Lower lobe of right lung (tissue), 2 donors: ENCODE measurements at regions not wholly inside any gene's neighbourhood (a gene's known extent, or its start where the extent isn't known, plus 50 kb on each side); places are given as distances from the start of the nearest gene placed in this dataset.
A peak's percentile ranks its signal among the peaks of the same experiment; 100 is the strongest.

Experiments
- ATAC-seq, 2 donors: fragments of 200-7000 bp; cut with Tn5 transposase; one replicate each; pipeline ENCODE4 v1.9.1; 2020 to 2022; ENCODE audit warnings: mild to moderate bottlenecking in 2 of 2, moderate library complexity in 2 of 2
- DNase-seq: peaks from one replicate; pipeline ENCODE4 v3.0.0-alpha.2; 2020
- H3K27ac ChIP-seq: fragments of 200-600 bp; one replicate; pipeline ENCODE4 v1.8.0; 2022
- H3K27me3 ChIP-seq: fragments of 200-600 bp; one replicate; pipeline ENCODE4 v1.8.0; 2022; ENCODE audit warnings: low read depth
- H3K36me3 ChIP-seq: fragments of 200-600 bp; one replicate; pipeline ENCODE4 v1.8.0; 2022; ENCODE audit warnings: mild to moderate bottlenecking
- H3K4me1 ChIP-seq: fragments of 200-600 bp; one replicate; pipeline ENCODE4 v1.8.0; 2022
- H3K4me3 ChIP-seq: fragments of 200-600 bp; one replicate; pipeline ENCODE4 v1.8.0; 2022; ENCODE audit warnings: mild to moderate bottlenecking
- H3K9me3 ChIP-seq: fragments of 200-600 bp; one replicate; pipeline ENCODE4 v1.8.0; 2022
- CTCF ChIP-seq: fragments of 200-600 bp; IDR thresholded peaks from one replicate; pipeline ENCODE4 v1.8.0; 2022; ENCODE audit warnings: antibody characterized with exemption, mild to moderate bottlenecking
- intact Hi-C: fragments of 100-400 bp; cut with DNase I; formaldehyde crosslinking; loops from one replicate; pipeline ENCODE4 v1.11.0; 2022
- donor health status: DM: no; HTN: yes; CAD: no; lungs with severe emphysema.

GRCh38 chr14:43692706-43693105 lies 814.4 kb downstream of the FSCB start:
- Histone ChIP-seq H3K36me3 (no peaks in the 10 kb centered on the region), H3K27me3 (no peaks in the 10 kb centered on the region), H3K9me3 (no peaks in the 10 kb centered on the region), H3K4me3 (no peak overlapping the region), H3K27ac (no peak overlapping the region), H3K4me1 (no peaks in the 10 kb centered on the region)
- TF ChIP-seq CTCF: no peak
- intact Hi-C loops: no loop called here
- no peak for ATAC-seq
- DNase-seq: no peak

DNA sequence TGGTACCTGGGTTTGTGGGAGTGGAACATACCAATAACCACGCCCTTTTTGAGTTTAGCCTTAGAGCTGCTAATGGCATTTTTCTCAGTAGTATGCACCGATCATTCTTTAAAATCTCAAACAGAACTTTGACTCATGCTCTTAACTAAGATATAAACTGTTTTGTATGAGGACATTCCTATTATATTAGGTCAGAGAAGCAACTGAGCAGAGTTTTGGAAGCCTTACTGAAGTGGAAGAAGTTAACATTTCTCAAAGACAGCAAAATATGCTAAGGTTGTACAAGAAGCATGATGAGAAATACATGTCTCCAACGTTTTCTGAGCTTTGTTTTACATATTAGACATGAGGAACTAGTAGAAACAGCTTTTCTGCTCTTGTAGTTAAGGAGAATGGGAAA lies 819.2 kb downstream of the FSCB start:
- intact Hi-C loops: no loop called here
- DNase-seq (no peak), ATAC-seq (peak in 1 of 2 donors; percentile 69)

DNA sequence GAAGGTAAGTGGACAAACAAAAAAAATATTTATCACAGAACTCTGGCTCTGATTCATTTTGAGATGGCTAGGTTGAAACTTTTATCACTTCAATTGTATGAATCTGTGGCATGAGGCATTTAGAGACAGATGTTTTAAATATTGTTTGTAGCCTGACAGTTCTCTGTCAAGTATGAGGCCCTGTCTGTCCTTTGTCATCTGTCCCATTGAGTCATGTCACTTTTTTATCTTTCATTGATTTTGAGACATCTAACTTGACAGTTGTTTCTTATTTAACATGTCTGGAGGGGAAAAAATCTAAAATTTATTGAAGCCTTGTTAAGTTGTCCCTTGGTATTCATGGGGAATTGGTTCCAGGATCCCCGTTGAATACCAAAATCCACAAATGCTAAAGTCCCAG lies 829.5 kb downstream of the FSCB start:
- intact Hi-C loops: no loop called here
- DNase-seq: no peak
- no peaks in the 10 kb centered on the region for H3K9me3 ChIP-seq
- H3K27me3 ChIP-seq: no peaks in the 10 kb centered on the region
- no peak for TF ChIP-seq CTCF
- H3K36me3 ChIP-seq: no peaks in the 10 kb centered on the region
- no peak overlapping the region for H3K4me3 ChIP-seq
- ATAC-seq: no peak
- H3K4me1 ChIP-seq: no peaks in the 10 kb centered on the region
- no peak overlapping the region for H3K27ac ChIP-seq

More for the DNA sequence above, 819.2 kb downstream of the FSCB start:
- no peaks in the 10 kb centered on the region for H3K36me3 ChIP-seq
- no peaks in the 10 kb centered on the region for H3K27me3 ChIP-seq
- no peak for TF ChIP-seq CTCF
- no peak overlapping the region for H3K4me3 ChIP-seq
- no peaks in the 10 kb centered on the region for H3K4me1 ChIP-seq
- H3K9me3 ChIP-seq: no peaks in the 10 kb centered on the region
- no peak overlapping the region for H3K27ac ChIP-seq

DNA sequence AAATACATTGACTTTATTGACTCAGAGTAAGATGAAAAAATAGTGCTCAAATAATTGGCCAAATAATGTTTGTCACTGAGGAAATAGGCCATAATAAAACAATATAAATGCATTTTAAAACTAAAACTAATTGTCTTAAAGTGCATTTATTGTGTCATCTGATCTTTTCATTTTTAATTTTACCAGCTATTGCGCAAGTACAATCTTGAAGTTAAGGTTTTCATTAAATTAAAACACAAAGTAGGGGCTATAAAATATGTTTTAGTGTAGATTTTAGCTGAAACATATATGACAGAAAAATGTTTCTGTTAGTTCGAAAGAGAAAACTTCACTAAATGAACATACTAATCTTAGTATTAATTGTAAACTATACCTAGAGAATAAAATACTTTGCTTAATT lies 832.8 kb downstream of the FSCB start:
- no peaks in the 10 kb centered on the region for H3K36me3 ChIP-seq
- H3K9me3 ChIP-seq: no peaks in the 10 kb centered on the region
- TF ChIP-seq CTCF: no peak
- no peaks in the 10 kb centered on the region for H3K27me3 ChIP-seq
- no peak overlapping the region for H3K4me3 ChIP-seq
- intact Hi-C loops: no loop called here
- DNase-seq: no peak
- no peak for ATAC-seq
- H3K27ac ChIP-seq: no peak overlapping the region
- no peaks in the 10 kb centered on the region for H3K4me1 ChIP-seq

- DNase-seq: no peak
- TF ChIP-seq CTCF: no peak
- Histone ChIP-seq H3K36me3 (no peaks in the 10 kb centered on the region), H3K4me1 (no peaks in the 10 kb centered on the region), H3K9me3 (no peaks in the 10 kb centered on the region), H3K27me3 (no peaks in the 10 kb centered on the region), H3K4me3 (no peak overlapping the region), H3K27ac (no peak overlapping the region)
- no peak for ATAC-seq
- intact Hi-C loops: no loop called here
These were observed 835.2 kb downstream of the FSCB start for GRCh38 chr14:43671716-43672485.
